OCI-M1 (cell line): ENCODE measurements at regions not wholly inside any gene's neighbourhood (a gene's known extent, or its start where the extent isn't known, plus 50 kb on each side); places are given as distances from the start of the nearest gene placed in this dataset.

ENCODE experiments used
- DNase-seq: peaks from one replicate; lab custom pipeline; 2025; lab: John Stamatoyannopoulos, UW

GRCh38 chr17:77887110-77887463, 71.4 kb upstream of the TNRC6C start:
- DNase-seq = no peak

- peak; percentile 33 for DNase-seq
These were observed 70.8 kb upstream of the TNRC6C start for GRCh38 chr17:77887464-77888241.

GRCh38 chr17:77888242-77889134, 70.0 kb upstream of the TNRC6C start:
- DNase-seq = no peak

- DNase-seq = no peak
These were observed 69.4 kb upstream of the TNRC6C start for GRCh38 chr17:77889135-77889505.

GRCh38 chr17:77889866-77890760, 68.4 kb upstream of the TNRC6C start:
- DNase-seq = no peak

GRCh38 chr17:77890771-77891170, 67.7 kb upstream of the TNRC6C start:
- no peak for DNase-seq

GRCh38 chr17:77891602-77892001, 66.9 kb upstream of the TNRC6C start:
- DNase-seq = no peak

- DNase-seq = no peak
These were observed 66.5 kb upstream of the TNRC6C start for GRCh38 chr17:77892031-77892430.

GRCh38 chr17:77892469-77893143, 65.9 kb upstream of the TNRC6C start:
- peak; percentile 10 for DNase-seq

- no peak for DNase-seq
These were observed 65.1 kb upstream of the TNRC6C start for GRCh38 chr17:77893144-77894044.

- DNase-seq = no peak
These were observed 64.2 kb upstream of the TNRC6C start for GRCh38 chr17:77894126-77894956.

GRCh38 chr17:77897741-77898301, 60.7 kb upstream of the TNRC6C start:
- no peak for DNase-seq

GRCh38 chr17:77898521-77899434, 59.7 kb upstream of the TNRC6C start:
- DNase-seq = no peak

- DNase-seq = no peak
These were observed 59.0 kb upstream of the TNRC6C start for GRCh38 chr17:77899498-77899897.

- DNase-seq = no peak
These were observed 57.0 kb upstream of the TNRC6C start for GRCh38 chr17:77901481-77901880.

GRCh38 chr17:77905266-77905665, 53.2 kb upstream of the TNRC6C start:
- no peak for DNase-seq

- DNase-seq = no peak
These were observed 52.7 kb upstream of the TNRC6C start for GRCh38 chr17:77905766-77906165.

- no peak for DNase-seq
These were observed 52.1 kb upstream of the TNRC6C start for GRCh38 chr17:77906377-77906871.
